GM19035 (cell line): ENCODE measurements at regions not wholly inside any gene's neighbourhood (a gene's known extent, or its start where the extent isn't known, plus 50 kb on each side); places are given as distances from the start of the nearest gene placed in this dataset.

Source experiments
- ATAC-seq: cut with Tn5 transposase; IDR thresholded peaks from one replicate; pipeline ENCODE4 v1.9.1; 2021; ENCODE audit not compliant: unreplicated experiment

GRCh38 chr9:25613709-25614108 is 64.5 kb downstream of the TUSC1 start:
- no peak for ATAC-seq

- ATAC-seq: no peak
Measured at GRCh38 chr9:25603106-25603505, 75.1 kb downstream of the TUSC1 start.

GRCh38 chr9:25602400-25603044 is 75.7 kb downstream of the TUSC1 start:
- ATAC-seq: no peak

GRCh38 chr9:25600501-25600900 is 77.7 kb downstream of the TUSC1 start:
- no peak for ATAC-seq

- ATAC-seq: no peak
Measured at GRCh38 chr9:25584611-25585010, 93.6 kb downstream of the TUSC1 start.

GRCh38 chr9:25573281-25573680 is 105.0 kb downstream of the TUSC1 start:
- ATAC-seq: no peak

- no peak for ATAC-seq
Measured at GRCh38 chr9:25571491-25571890, 106.8 kb downstream of the TUSC1 start.

- ATAC-seq: no peak
Measured at GRCh38 chr9:25570802-25571201, 107.4 kb downstream of the TUSC1 start.

- no peak for ATAC-seq
Measured at GRCh38 chr9:25562101-25562500, 116.1 kb downstream of the TUSC1 start.

- ATAC-seq: no peak
Measured at GRCh38 chr9:25557645-25558300, 120.5 kb downstream of the TUSC1 start.

GRCh38 chr9:25556540-25556939 is 121.7 kb downstream of the TUSC1 start:
- ATAC-seq: no peak

- ATAC-seq: no peak
Measured at GRCh38 chr9:25548847-25549246, 129.4 kb downstream of the TUSC1 start.

- ATAC-seq: no peak
Measured at GRCh38 chr9:25543806-25544205, 134.4 kb downstream of the TUSC1 start.

- ATAC-seq: no peak
Measured at GRCh38 chr9:25542319-25542718, 135.9 kb downstream of the TUSC1 start.

- ATAC-seq: no peak
Measured at GRCh38 chr9:25537808-25538207, 140.4 kb downstream of the TUSC1 start.

- no peak for ATAC-seq
Measured at GRCh38 chr9:25519286-25519685, 159.0 kb downstream of the TUSC1 start.

- no peak for ATAC-seq
Measured at GRCh38 chr9:25517701-25518100, 160.5 kb downstream of the TUSC1 start.

GRCh38 chr9:25513509-25514033 is 164.7 kb downstream of the TUSC1 start:
- ATAC-seq: no peak

GRCh38 chr9:25505644-25506043 is 172.6 kb downstream of the TUSC1 start:
- ATAC-seq: no peak

GRCh38 chr9:25481372-25481771 is 196.9 kb downstream of the TUSC1 start:
- no peak for ATAC-seq

- ATAC-seq: no peak
Measured at GRCh38 chr9:25480696-25481095, 197.5 kb downstream of the TUSC1 start.

- no peak for ATAC-seq
Measured at GRCh38 chr9:25472681-25473080, 205.6 kb downstream of the TUSC1 start.
